Dedifferentiated amniotic fluid mesenchymal stem cell (primary cell): ENCODE measurements at regions not wholly inside any gene's neighbourhood (a gene's known extent, or its start where the extent isn't known, plus 50 kb on each side); places are given as distances from the start of the nearest gene placed in this dataset.
A peak's percentile ranks its signal among the peaks of the same experiment; 100 is the strongest.

ENCODE experiments used
- DNase-seq: peaks from one replicate; pipeline ENCODE4 v3.0.0-alpha.2; 2016; ENCODE audit errors: extremely low spot score

GRCh38 chr6:12221856-12222255 lies 68.3 kb upstream of the EDN1 start:
- DNase-seq, result no peak

- DNase-seq, result no peak
Observed at GRCh38 chr6:12222405-12223366, 67.5 kb upstream of the EDN1 start.

GRCh38 chr6:12223383-12223782 lies 66.8 kb upstream of the EDN1 start:
- DNase-seq, result no peak

- DNase-seq, result no peak
Observed at GRCh38 chr6:12224251-12224650, 65.9 kb upstream of the EDN1 start.

- DNase-seq, result no peak
Observed at GRCh38 chr6:12228447-12229146, 61.6 kb upstream of the EDN1 start.

GRCh38 chr6:12229332-12229731 lies 60.8 kb upstream of the EDN1 start:
- no peak for DNase-seq

- no peak for DNase-seq
Observed at GRCh38 chr6:12230523-12230922, 59.6 kb upstream of the EDN1 start.

- DNase-seq, result no peak
Observed at GRCh38 chr6:12232339-12232738, 57.8 kb upstream of the EDN1 start.

- no peak for DNase-seq
Observed at GRCh38 chr6:12232821-12233220, 57.3 kb upstream of the EDN1 start.

- peak; percentile 88 for DNase-seq
Observed at GRCh38 chr6:12233693-12234571, 56.2 kb upstream of the EDN1 start.

- no peak for DNase-seq
Observed at GRCh38 chr6:12235341-12235740, 54.8 kb upstream of the EDN1 start.

- no peak for DNase-seq
Observed at GRCh38 chr6:12238219-12238618, 51.9 kb upstream of the EDN1 start.
